Upper lobe of left lung (tissue), 6 donors: ENCODE measurements at regions not wholly inside any gene's neighbourhood (a gene's known extent, or its start where the extent isn't known, plus 50 kb on each side); places are given as distances from the start of the nearest gene placed in this dataset.

Experiments used
- ATAC-seq, 2 donors: fragments of 200-7000 bp; cut with Tn5 transposase; one replicate each; pipeline ENCODE4 v1.9.1; 2022; ENCODE audit warnings: mild to moderate bottlenecking in 2 of 2, moderate library complexity in 2 of 2; ENCODE audit not compliant: low FRiP score in 2 of 2
- DNase-seq, 2 donors: peaks; one replicate each; pipeline ENCODE4 v3.0.0-alpha.2; 2019 to 2020
- H3K27ac ChIP-seq, 4 donors: fragments of 200-600 bp; sonication (generic); one replicate each; pipeline ENCODE4 v1.5.1; 2016 to 2019
- H3K27me3 ChIP-seq, 4 donors: fragments of 200-600 bp; sonication (generic); one replicate each; pipeline ENCODE4 v1.5.1; 2017 to 2019
- H3K36me3 ChIP-seq, 4 donors: fragments of 200-600 bp; sonication (generic); one replicate each; pipeline ENCODE4 v1.5.1; 2016 to 2019
- H3K4me1 ChIP-seq, 4 donors: fragments of 200-600 bp; sonication (generic); one replicate each; pipeline ENCODE4 v1.5.1; 2018 to 2019
- H3K4me3 ChIP-seq, 4 donors: fragments of 200-600 bp; sonication (generic); one replicate each; pipeline ENCODE4 v1.5.1; 2017 to 2019; ENCODE audit warnings: mild to moderate bottlenecking in 2 of 4, moderate library complexity in 1 of 4
- H3K9me3 ChIP-seq, 4 donors: fragments of 200-600 bp; sonication (generic); one replicate each; pipeline ENCODE4 v1.5.1; 2018 to 2019
- CTCF ChIP-seq, 6 experiments: fragments of 450-650 bp in 4 of 6; fragments of 200-600 bp in 2 of 6; sonication (generic) in 2 of 6; IDR thresholded peaks; one replicate each; pipeline ENCODE4 v1.5.1; 2016 to 2019; ENCODE audit warnings: antibody characterized with exemption in 6 of 6
- EP300 ChIP-seq, 4 donors: sonication (generic); formaldehyde crosslinking; IDR thresholded peaks; one replicate each; pipeline ENCODE4 v1.5.1; 2017; ENCODE audit warnings: antibody characterized with exemption in 4 of 4, control low read depth in 2 of 4
- POLR2A ChIP-seq, 4 donors: fragments of 450-650 bp; IDR thresholded peaks; one replicate each; pipeline ENCODE4 v1.5.1; 2016 to 2017; ENCODE audit warnings: antibody characterized with exemption in 4 of 4, mild to moderate bottlenecking in 2 of 4
- POLR2AphosphoS5 ChIP-seq, 2 donors: sonication (generic); formaldehyde crosslinking; IDR thresholded peaks; one replicate each; pipeline ENCODE4 v1.5.1; 2017; ENCODE audit warnings: antibody characterized with exemption in 2 of 2
- WGBS, 2 donors: methylation state at CpG; one replicate each; pipeline ENCODE4 v1.1.5; 2017 to 2018; 5-methylcytosine and 5-hydroxymethylcytosine counted together
- small RNA-seq, 4 donors: library from RNA; depleted of rRNA; stranded (forward); fragments of <200 nt; gene quantifications; one replicate each; pipeline ENCODE3, GENCODE V24; 2016
- donor health status: DM: no; HTN: no; CAD: no; lungs with moderate emphysema.
- donor health status: DM: no; HTN: yes; CAD: no; lungs with severe emphysema.

DNA sequence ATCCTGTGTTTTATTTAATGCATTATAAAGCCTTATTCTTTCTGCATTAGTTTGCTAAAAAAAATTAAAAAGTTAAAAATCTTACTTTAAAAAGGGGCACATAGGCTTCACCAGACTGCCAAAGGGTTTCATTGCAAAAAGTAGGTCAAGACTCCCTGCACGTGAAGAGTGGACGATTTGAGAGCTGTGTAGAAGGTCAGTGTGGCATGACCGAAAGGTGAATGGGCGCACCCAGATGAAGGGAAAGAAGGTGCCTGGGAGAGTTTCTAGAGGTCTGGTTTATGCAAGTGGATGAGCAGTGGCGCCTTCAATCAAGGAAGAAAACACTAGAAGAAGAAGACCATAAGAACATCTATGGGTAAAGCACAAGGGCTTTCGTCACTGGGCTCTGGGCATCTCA is 111.0 kb downstream of the SP3 start:
- ATAC-seq: no peak
- no peak for TF ChIP-seq CTCF (IDR thresholded peaks at IDR 0.05)
- TF ChIP-seq EP300 (IDR thresholded peaks at IDR 0.05): no peak
- no peak for TF ChIP-seq POLR2A (IDR thresholded peaks at IDR 0.05)
- 86 to 87% methylated on average over 5 to 6 of the region's 6 CpGs for WGBS, 2 donors
- Histone ChIP-seq H3K36me3 (no peaks in the 10 kb centered on the region), H3K27ac (no peak overlapping the region), H3K9me3 (no peaks in the 10 kb centered on the region), H3K4me1 (no peaks in the 10 kb centered on the region), H3K27me3 (no peaks in the 10 kb centered on the region), H3K4me3 (no peak overlapping the region)
- DNase-seq: no peak

DNA sequence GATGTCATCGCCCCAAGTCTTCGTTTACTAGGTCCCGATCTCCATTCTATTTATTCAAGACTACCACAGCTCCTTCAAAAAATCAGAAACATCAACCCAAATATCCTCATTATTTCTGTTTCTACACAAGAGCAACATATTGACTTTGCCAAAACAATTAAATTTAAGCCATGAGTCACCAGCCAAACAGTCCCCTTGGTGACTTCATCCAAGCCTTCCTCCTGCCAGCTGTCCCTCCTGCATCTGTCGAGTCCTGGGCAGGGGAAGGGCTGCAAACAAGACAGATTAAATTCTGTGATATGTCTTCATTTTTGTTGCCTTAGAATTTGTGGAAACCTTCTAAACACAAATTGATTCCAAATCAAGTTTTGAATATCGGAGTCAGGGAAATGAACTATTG is 110.3 kb downstream of the SP3 start:
- no peaks in the 10 kb centered on the region for H3K9me3 ChIP-seq
- H3K27me3 ChIP-seq: no peaks in the 10 kb centered on the region
- H3K36me3 ChIP-seq: no peaks in the 10 kb centered on the region
- DNase-seq (no peak), ATAC-seq (peak in 1 of 2 donors; percentile 54)
- WGBS, 2 donors: 83 to 89% methylated on average over 5 of the region's 5 CpGs
- H3K4me3 ChIP-seq: no peak overlapping the region
- no peak overlapping the region for H3K27ac ChIP-seq
- TF ChIP-seq POLR2A (IDR thresholded peaks at IDR 0.05) (no peak), EP300 (IDR thresholded peaks at IDR 0.05) (no peak), POLR2AphosphoS5 (IDR thresholded peaks at IDR 0.05) (no peak), CTCF (IDR thresholded peaks at IDR 0.05) (no peak)
- no peaks in the 10 kb centered on the region for H3K4me1 ChIP-seq

- H3K4me3 ChIP-seq: no peak overlapping the region
- 24 to 37% methylated on average over 2 of the region's 2 CpGs for WGBS, 2 donors
- no peak for ATAC-seq
- H3K36me3 ChIP-seq: no peaks in the 10 kb centered on the region
- no peak overlapping the region for H3K27ac ChIP-seq
- DNase-seq: no peak
- no peak for TF ChIP-seq EP300 (IDR thresholded peaks at IDR 0.05)
- no peak for TF ChIP-seq CTCF (IDR thresholded peaks at IDR 0.05)
- no peak for TF ChIP-seq POLR2A (IDR thresholded peaks at IDR 0.05)
- no peak for TF ChIP-seq POLR2AphosphoS5 (IDR thresholded peaks at IDR 0.05)
- no peaks in the 10 kb centered on the region for H3K27me3 ChIP-seq
- no peaks in the 10 kb centered on the region for H3K4me1 ChIP-seq
- no peaks in the 10 kb centered on the region for H3K9me3 ChIP-seq
These were observed 109.5 kb downstream of the SP3 start for GRCh38 chr2:173855661-173856060.

Small RNAs in the stretch of these regions (small RNA-seq; reads per million reads assigned to genes)
- 0 reads per million in 4 donors for gene AC013410.2
